Transverse colon (tissue), 4 donors: ENCODE measurements at regions not wholly inside any gene's neighbourhood (a gene's known extent, or its start where the extent isn't known, plus 50 kb on each side); places are given as distances from the start of the nearest gene placed in this dataset.

ENCODE experiments used
- DNase-seq: peaks from one replicate; pipeline ENCODE4 v3.0.0-alpha.2; 2019
- H3K27ac ChIP-seq, 4 donors: fragments of 200-600 bp; sonication (generic); 2 replicates each; pipeline ENCODE4 v1.5.1; 2016 to 2018; ENCODE audit warnings: inconsistent platforms in 4 of 4
- H3K27me3 ChIP-seq: fragments of 200-600 bp; sonication (generic); 2 replicates; pipeline ENCODE4 v1.5.1; 2017; ENCODE audit warnings: inconsistent platforms
- H3K36me3 ChIP-seq, 4 donors: fragments of 200-600 bp; sonication (generic); 2 replicates each; pipeline ENCODE4 v1.5.1; 2017 to 2019; ENCODE audit warnings: inconsistent platforms in 4 of 4
- H3K4me1 ChIP-seq, 4 donors: fragments of 200-600 bp; sonication (generic); 2 replicates each; pipeline ENCODE4 v1.5.1; 2017 to 2020; ENCODE audit warnings: inconsistent platforms in 4 of 4
- H3K4me3 ChIP-seq, 4 donors: fragments of 200-600 bp; sonication (generic); 1 replicate in 1 of 4; 2 replicates in 3 of 4; pipeline versions ENCODE4 v1.5.1 to v1.6.1; 2017 to 2019; ENCODE audit warnings: inconsistent platforms in 4 of 4
- H3K9me3 ChIP-seq, 2 donors: fragments of 200-600 bp; sonication (generic); 2 replicates each; pipeline ENCODE4 v1.5.1; 2017 to 2019; ENCODE audit warnings: inconsistent platforms in 2 of 2
- EP300 ChIP-seq: sonication (generic); formaldehyde crosslinking; IDR thresholded peaks from one replicate; pipeline ENCODE4 v1.6.1; 2017; ENCODE audit warnings: antibody characterized with exemption, low read depth
- POLR2A ChIP-seq: fragments of 450-650 bp; IDR thresholded peaks from one replicate; pipeline ENCODE4 v1.6.1; 2016; ENCODE audit warnings: antibody characterized with exemption, mild to moderate bottlenecking, moderate library complexity
- POLR2AphosphoS5 ChIP-seq, 3 donors: sonication (generic); formaldehyde crosslinking; IDR thresholded peaks; one replicate each; pipeline ENCODE4 v1.6.1; 2016; ENCODE audit warnings: antibody characterized with exemption in 3 of 3
- whole genome bisulfite sequencing, 2 donors: methylation state at CpG; one replicate each; pipeline ENCODE4 v1.1.5; 2018; ENCODE audit warnings: low coverage in 1 of 2; 5-methylcytosine and 5-hydroxymethylcytosine counted together
- in situ Hi-C, 4 donors: fragments of 200-750 bp; cut with MboI; loops; one replicate each; pipeline versions ENCODE4 v1.15.0 to v1.15.1; 2017; ENCODE audit warnings: low sequenced_read_pairs in 3 of 4, low pct_ligation_motif_present in 1 of 4, low pct_unique_long_range_greater_than_20kb in 1 of 4
- intact Hi-C: fragments of 100-400 bp; cut with DNase I; formaldehyde crosslinking; loops from one replicate; pipeline ENCODE4 v1.15.1; 2023; ENCODE audit warnings: low total_unique reads
- TF ChIP-seq, protein P1 (sequence below), 5 experiments: fragments of 200-600 bp in 3 of 5; fragments of 450-650 bp in 2 of 5; sonication (generic) in 3 of 5; IDR thresholded peaks; 1 replicate in 2 of 5; 2 replicates in 3 of 5; pipeline ENCODE4 v1.5.1; 2016 to 2017; ENCODE audit warnings: antibody characterized with exemption in 5 of 5, inconsistent platforms in 3 of 5, mild to moderate bottlenecking in 2 of 5, moderate library complexity in 1 of 5

DNA sequence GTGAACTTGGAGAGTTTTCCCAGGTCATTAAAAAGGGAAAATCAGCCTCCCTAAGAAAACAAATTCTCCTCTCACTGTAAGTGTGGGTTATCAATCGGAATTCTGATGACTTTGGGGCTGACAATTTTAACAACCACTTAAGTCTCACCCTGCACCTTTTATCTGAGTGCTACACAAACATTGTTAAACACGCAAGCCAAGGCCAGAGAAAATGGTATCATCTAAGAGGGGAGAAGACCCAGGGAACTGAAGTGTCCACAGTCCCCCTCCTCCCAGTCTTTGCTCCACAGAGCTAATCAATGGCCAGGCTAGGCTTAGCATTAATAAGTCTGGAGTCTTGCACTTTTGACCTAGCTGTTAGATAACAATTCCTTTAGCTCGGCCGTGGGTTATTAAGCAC, 51.7 kb upstream of the TBX5 start:
- H3K36me3 ChIP-seq: no peaks in the 10 kb centered on the region
- H3K27me3 ChIP-seq: peaks cover 57% of the 10 kb centered on the region
- in situ Hi-C loops: no loop called here
- 9 to 20% methylated on average over 4 of the region's 4 CpGs for WGBS, 2 donors
- no peak overlapping the region for H3K4me3 ChIP-seq
- no peaks in the 10 kb centered on the region for H3K9me3 ChIP-seq
- intact Hi-C loops: no loop called here
- DNase-seq: no peak
- no peaks in the 10 kb centered on the region for H3K4me1 ChIP-seq
- H3K27ac ChIP-seq: no peak overlapping the region
- TF ChIP-seq, protein P1, sequence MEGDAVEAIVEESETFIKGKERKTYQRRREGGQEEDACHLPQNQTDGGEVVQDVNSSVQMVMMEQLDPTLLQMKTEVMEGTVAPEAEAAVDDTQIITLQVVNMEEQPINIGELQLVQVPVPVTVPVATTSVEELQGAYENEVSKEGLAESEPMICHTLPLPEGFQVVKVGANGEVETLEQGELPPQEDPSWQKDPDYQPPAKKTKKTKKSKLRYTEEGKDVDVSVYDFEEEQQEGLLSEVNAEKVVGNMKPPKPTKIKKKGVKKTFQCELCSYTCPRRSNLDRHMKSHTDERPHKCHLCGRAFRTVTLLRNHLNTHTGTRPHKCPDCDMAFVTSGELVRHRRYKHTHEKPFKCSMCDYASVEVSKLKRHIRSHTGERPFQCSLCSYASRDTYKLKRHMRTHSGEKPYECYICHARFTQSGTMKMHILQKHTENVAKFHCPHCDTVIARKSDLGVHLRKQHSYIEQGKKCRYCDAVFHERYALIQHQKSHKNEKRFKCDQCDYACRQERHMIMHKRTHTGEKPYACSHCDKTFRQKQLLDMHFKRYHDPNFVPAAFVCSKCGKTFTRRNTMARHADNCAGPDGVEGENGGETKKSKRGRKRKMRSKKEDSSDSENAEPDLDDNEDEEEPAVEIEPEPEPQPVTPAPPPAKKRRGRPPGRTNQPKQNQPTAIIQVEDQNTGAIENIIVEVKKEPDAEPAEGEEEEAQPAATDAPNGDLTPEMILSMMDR (IDR thresholded peaks at IDR 0.05): no peak
- TF ChIP-seq POLR2A: no peak
- no peak for TF ChIP-seq EP300
- no peak for TF ChIP-seq POLR2AphosphoS5 (IDR thresholded peaks at IDR 0.05)
